K562 (cell line): ENCODE measurements at regions not wholly inside any gene's neighbourhood (a gene's known extent, or its start where the extent isn't known, plus 50 kb on each side); places are given as distances from the start of the nearest gene placed in this dataset.

Experiments
- ATAC-seq: fragments of 200-7000 bp; cut with Tn5 transposase; 3 replicates; pipeline ENCODE4 v1.9.1; 2020; ENCODE audit warnings: moderate library complexity
- BruUV-seq: library from RNA; stranded (reverse); fragments of 400-500 nt; replicated peaks from 2 replicates; lab custom pipeline; 2021; lab: Mats Ljungman, UMichigan
- CTCF ChIA-PET: fragments of 300-600 bp; formaldehyde crosslinking; extraction: SDS; loops from one replicate; lab custom pipeline; 2021; ENCODE audit warnings: low intra/inter-chr PET ratio; lab: Yijun Ruan, JAX
- POLR2A ChIA-PET: fragments of 300-600, 350-650 bp; sonication (Branson Sonifier 250); formaldehyde crosslinking; extraction: SDS; loops from one replicate; lab custom pipeline; 2021; ENCODE audit warnings: antibody characterized with exemption, inconsistent platforms; lab: Yijun Ruan, JAX
- DNase-seq, 4 experiments: peaks; one replicate each; pipeline versions ENCODE4 v3.0.0 to v3.0.0-alpha.2; 2011 to 2018; ENCODE audit warnings: low spot score in 3 of 4, mixed read lengths in 3 of 4; ENCODE audit errors: extremely low read depth in 1 of 4
- FAIRE-seq: peaks from 2 replicates; lab custom pipeline; 2011; peaks lifted over from hg19 to GRCh38; lab: Jason Lieb, UNC
- H2AFZ ChIP-seq: 2 replicates; pipeline ENCODE4 v1.6.0; 2011; ENCODE audit warnings: low read depth, low read length, control low read depth, inconsistent platforms
- H3K27ac ChIP-seq: fragments of 200-600 bp; 3 replicates; pipeline ENCODE4 v1.8.0; 2011; ENCODE audit warnings: low read depth, mild to moderate bottlenecking, control low read depth, inconsistent platforms, low read length, moderate library complexity, mixed read lengths; ENCODE audit errors: extremely low read depth
- H3K27me3 ChIP-seq, 2 experiments: fragments of 300-600 bp in 1 of 2; 2 replicates in 1 of 2; 3 replicates in 1 of 2; pipeline versions ENCODE4 v1.6.0 to v1.8.0; 2011; ENCODE audit warnings: inconsistent platforms in 2 of 2, low read length in 2 of 2, mild to moderate bottlenecking in 1 of 2, mixed read lengths in 1 of 2, moderate library complexity in 1 of 2; ENCODE audit not compliant: control insufficient read depth in 2 of 2, insufficient read depth in 2 of 2
- H3K36me3 ChIP-seq: fragments of 300-600 bp; 3 replicates; pipeline ENCODE4 v1.8.0; 2011; ENCODE audit warnings: mild to moderate bottlenecking, low read length, inconsistent platforms; ENCODE audit not compliant: control insufficient read depth, insufficient read depth
- H3K4me1 ChIP-seq, 2 experiments: fragments of 200-600 bp in 1 of 2; replicated peaks in 1 of 2; 2 replicates in 1 of 2; 3 replicates in 1 of 2; pipeline versions ENCODE4 v1.5.1 to v1.8.0; 2011; ENCODE audit warnings: inconsistent platforms in 2 of 2, low read length in 2 of 2, mild to moderate bottlenecking in 1 of 2, mixed read lengths in 1 of 2, moderate library complexity in 1 of 2; ENCODE audit not compliant: control insufficient read depth in 2 of 2, insufficient read depth in 2 of 2
- H3K4me2 ChIP-seq: 2 replicates; pipeline ENCODE4 v1.6.1; 2011; ENCODE audit warnings: low read length, control low read depth, inconsistent platforms, mixed read lengths; ENCODE audit not compliant: insufficient read depth
- H3K4me3 ChIP-seq: fragments of 200-600 bp; sonication (generic), shearing (Covaris generic); 2 replicates; pipeline ENCODE4 v1.5.1; 2016; ENCODE audit warnings: control low read depth, inconsistent platforms
- H3K79me2 ChIP-seq: fragments of 200-600 bp; 3 replicates; pipeline ENCODE4 v1.8.0; 2011; ENCODE audit warnings: low read length, inconsistent platforms; ENCODE audit not compliant: control insufficient read depth, insufficient read depth
- H3K9ac ChIP-seq, 2 experiments: 2 replicates each; pipeline versions ENCODE4 v1.6.0 to v1.6.1; 2011; ENCODE audit warnings: low read depth in 2 of 2, low read length in 2 of 2, control low read depth in 1 of 2, inconsistent platforms in 1 of 2, mild to moderate bottlenecking in 1 of 2, mixed read lengths in 1 of 2; ENCODE audit not compliant: insufficient read depth in 1 of 2
- H3K9me1 ChIP-seq: one replicate; pipeline ENCODE4 v1.6.0; 2011; ENCODE audit warnings: inconsistent platforms, mild to moderate bottlenecking, low read length, moderate library complexity; ENCODE audit not compliant: control insufficient read depth, insufficient read depth
- H3K9me3 ChIP-seq: replicated peaks from 2 replicates; pipeline ENCODE4 v1.5.1; 2011; ENCODE audit warnings: low read depth, low read length, inconsistent platforms; ENCODE audit not compliant: control insufficient read depth, insufficient read depth
- H4K20me1 ChIP-seq: replicated peaks from 2 replicates; pipeline ENCODE4 v1.6.1; 2011; ENCODE audit warnings: low read length, inconsistent platforms, mixed read lengths; ENCODE audit not compliant: control insufficient read depth, insufficient read depth
- CEBPB ChIP-seq: fragments of 450-650 bp; IDR thresholded peaks from 2 replicates; pipeline ENCODE4 v1.6.1; 2016; ENCODE audit warnings: missing genetic modification characterization, missing compliant biosample characterization
- DMBX1 ChIP-seq: fragments of 250-450 bp; sonication (Bioruptor Pico); IDR thresholded peaks from 2 replicates; pipeline ENCODE4 v1.8.0; 2022; ENCODE audit warnings: inconsistent platforms, mild to moderate bottlenecking, moderate library complexity, borderline replicate concordance
- HSF4 ChIP-seq: fragments of 250-450 bp; sonication (Bioruptor Pico); IDR thresholded peaks from 2 replicates; pipeline ENCODE4 v2.1.2; 2022; ENCODE audit warnings: mild to moderate bottlenecking, moderate library complexity, borderline replicate concordance
- KLF10 ChIP-seq: fragments of 250-450 bp; sonication (Bioruptor Pico); IDR thresholded peaks from 2 replicates; pipeline ENCODE4 v1.6.1; 2021; ENCODE audit warnings: matching md5 sums
- NCOA6 ChIP-seq: fragments of 450-650 bp; IDR thresholded peaks from 2 replicates; pipeline ENCODE4 v1.6.1; 2017; ENCODE audit warnings: mild to moderate bottlenecking
- OTX1 ChIP-seq: fragments of 450-650 bp; formaldehyde crosslinking; IDR thresholded peaks from 2 replicates; pipeline ENCODE4 v1.4.0; 2022; ENCODE audit warnings: mild to moderate bottlenecking
- RUNX1 ChIP-seq: sonication (generic); IDR thresholded peaks from 2 replicates; pipeline ENCODE4 v1.6.1; 2016; ENCODE audit warnings: antibody characterized with exemption, low read depth
- SOX6 ChIP-seq: fragments of 450-650 bp; IDR thresholded peaks from 2 replicates; pipeline ENCODE4 v1.6.1; 2014; ENCODE audit warnings: mild to moderate bottlenecking
- STAG1 ChIP-seq: sonication (generic); formaldehyde crosslinking; IDR thresholded peaks from 2 replicates; pipeline ENCODE4 v1.5.0; 2020; ENCODE audit warnings: missing genetic modification reagents, borderline replicate concordance
- ZNF79 ChIP-seq: fragments of 250-450 bp; sonication (Bioruptor Pico); IDR thresholded peaks from 2 replicates; pipeline ENCODE4 v1.4.0; 2020; ENCODE audit warnings: low read depth, mild to moderate bottlenecking, moderate library complexity
- ZSCAN29 ChIP-seq: fragments of 450-650 bp; IDR thresholded peaks from 2 replicates; pipeline ENCODE4 v1.6.1; 2017
- WGBS: fragments of 100-300 bp; shearing (Covaris generic); methylation state at CpG from one replicate; pipeline ENCODE4 v1.1.6; 2016; ENCODE audit warnings: low coverage, mixed read lengths; ENCODE audit not compliant: insufficient coverage; ENCODE audit errors: missing lambda C conversion rate; 5-methylcytosine and 5-hydroxymethylcytosine counted together
- in situ Hi-C: fragments of 300-500 bp; cut with MboI; formaldehyde crosslinking; loops from 4 replicates; pipeline ENCODE4 v1.15.0; 2018; ENCODE audit warnings: inconsistent platforms, mixed read lengths
- intact Hi-C: fragments of 100-400 bp; cut with micrococcal nuclease; formaldehyde crosslinking; loops from 2 replicates; pipeline ENCODE4 v1.14.2; 2022
- TF ChIP-seq, protein P1 (sequence below): fragments of 200-800 bp; sonication (Bioruptor generic); IDR thresholded peaks from 2 replicates; pipeline ENCODE4 v1.6.1; 2017; ENCODE audit warnings: missing genetic modification characterization, missing compliant biosample characterization
- TF ChIP-seq, protein P2 (sequence below): fragments of 450-650 bp; IDR thresholded peaks from 2 replicates; pipeline ENCODE4 v1.6.1; 2018; ENCODE audit not compliant: partially characterized antibody

DNA sequence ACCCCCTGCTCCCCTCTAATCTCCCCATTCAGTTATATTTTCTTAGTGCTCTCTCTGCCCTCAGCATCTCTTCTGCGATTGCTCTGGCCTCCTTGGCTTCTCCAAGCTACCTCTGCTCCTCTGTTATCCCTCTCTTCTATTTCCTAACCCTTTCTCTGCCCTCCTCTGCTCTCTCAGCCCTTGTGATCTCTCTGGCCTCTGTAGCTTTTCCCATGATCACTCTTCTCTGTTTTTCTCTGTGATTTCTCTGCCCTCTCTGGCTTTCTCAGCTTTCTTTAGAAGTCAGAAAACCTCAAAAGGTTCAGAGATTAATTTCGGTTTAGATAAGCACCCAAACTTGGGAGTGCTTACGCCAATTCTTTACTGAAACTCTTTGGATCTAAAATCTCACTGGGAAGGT, 795.0 kb downstream of the DIAPH3 start:
- Histone ChIP-seq H3K9me1 (no peaks in the 10 kb centered on the region), H3K9ac (no peak overlapping the region), H4K20me1 (no peaks in the 10 kb centered on the region), H3K27ac (no peak overlapping the region), H3K4me2 (no peak overlapping the region), H3K4me3 (no peak overlapping the region), H3K27me3 (no peaks in the 10 kb centered on the region), H2AFZ (no peak overlapping the region), H3K36me3 (no peaks in the 10 kb centered on the region), H3K9me3 (no peaks in the 10 kb centered on the region), H3K79me2 (no peaks in the 10 kb centered on the region), H3K4me1 (no peaks in the 10 kb centered on the region)
- TF ChIP-seq HSF4, result no peak
- no peak for TF ChIP-seq CEBPB (tag)
- no peak for FAIRE-seq
- intact Hi-C loops, result no loop called here
- CTCF ChIA-PET, result no interaction called here
- 0% methylated on average over 3 of the region's 3 CpGs for WGBS
- ATAC-seq, result no peak
- no TSS peak for BruUV-seq
- POLR2A ChIA-PET, result interaction anchor here (0.7 kb wide), 1 partner anchor 87 kb away, joined by 3 read pairs; no protein-coding TSS in a partner anchor
- DNase-seq, result no peak
- in situ Hi-C loops, result no loop called here

DNA sequence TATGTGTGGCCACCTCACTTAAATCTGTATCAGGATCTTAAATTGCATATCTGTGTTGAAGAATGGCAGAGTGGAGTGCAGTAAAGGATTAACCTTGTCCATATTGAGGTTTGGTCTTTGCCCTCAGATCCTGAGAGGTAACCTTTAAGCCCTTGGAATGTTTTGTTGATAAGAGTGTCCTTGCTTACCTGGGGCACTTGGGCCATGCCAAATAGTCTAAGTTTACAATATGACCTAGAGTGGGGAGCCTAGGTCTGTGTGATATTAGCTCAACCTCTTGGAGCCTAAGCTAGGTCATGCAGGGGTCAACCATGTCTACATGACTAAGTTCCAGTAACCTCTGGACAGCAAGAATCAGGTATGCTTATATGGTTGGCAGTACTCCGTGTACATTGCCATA, 792.5 kb downstream of the DIAPH3 start:
- H4K20me1 ChIP-seq, result no peaks in the 10 kb centered on the region
- ATAC-seq, result no peak
- no TSS peak for BruUV-seq
- intact Hi-C loops (no loop called here), in situ Hi-C loops (no loop called here)
- H3K79me2 ChIP-seq, result no peaks in the 10 kb centered on the region
- H3K4me1 ChIP-seq, result no peaks in the 10 kb centered on the region
- no peak overlapping the region for H3K9ac ChIP-seq
- CTCF ChIA-PET, result no interaction called here
- WGBS, result 0% methylated on average over 1 of the region's 1 CpG
- no peaks in the 10 kb centered on the region for H3K9me1 ChIP-seq
- H3K36me3 ChIP-seq, result no peaks in the 10 kb centered on the region
- no peak overlapping the region for H3K4me2 ChIP-seq
- FAIRE-seq, result no peak
- DNase-seq, result no peak
- H3K4me3 ChIP-seq, result no peak overlapping the region
- no peak overlapping the region for H2AFZ ChIP-seq
- no peaks in the 10 kb centered on the region for H3K27me3 ChIP-seq
- POLR2A ChIA-PET, result no interaction called here
- no peaks in the 10 kb centered on the region for H3K9me3 ChIP-seq
- H3K27ac ChIP-seq, result no peak overlapping the region
- TF ChIP-seq, protein P1, sequence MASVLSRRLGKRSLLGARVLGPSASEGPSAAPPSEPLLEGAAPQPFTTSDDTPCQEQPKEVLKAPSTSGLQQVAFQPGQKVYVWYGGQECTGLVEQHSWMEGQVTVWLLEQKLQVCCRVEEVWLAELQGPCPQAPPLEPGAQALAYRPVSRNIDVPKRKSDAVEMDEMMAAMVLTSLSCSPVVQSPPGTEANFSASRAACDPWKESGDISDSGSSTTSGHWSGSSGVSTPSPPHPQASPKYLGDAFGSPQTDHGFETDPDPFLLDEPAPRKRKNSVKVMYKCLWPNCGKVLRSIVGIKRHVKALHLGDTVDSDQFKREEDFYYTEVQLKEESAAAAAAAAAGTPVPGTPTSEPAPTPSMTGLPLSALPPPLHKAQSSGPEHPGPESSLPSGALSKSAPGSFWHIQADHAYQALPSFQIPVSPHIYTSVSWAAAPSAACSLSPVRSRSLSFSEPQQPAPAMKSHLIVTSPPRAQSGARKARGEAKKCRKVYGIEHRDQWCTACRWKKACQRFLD (CRISPR knock-in tag), result no peak
- TF ChIP-seq NCOA6 (no peak), STAG1 (CRISPR knock-in tag) (no peak), OTX1 (no peak), DMBX1 (no peak), RUNX1 (no peak), SOX6 (no peak), KLF10 (CRISPR knock-in tag) (no peak), ZNF79 (CRISPR knock-in tag) (no peak), ZSCAN29 (no peak)
- TF ChIP-seq, protein P2, sequence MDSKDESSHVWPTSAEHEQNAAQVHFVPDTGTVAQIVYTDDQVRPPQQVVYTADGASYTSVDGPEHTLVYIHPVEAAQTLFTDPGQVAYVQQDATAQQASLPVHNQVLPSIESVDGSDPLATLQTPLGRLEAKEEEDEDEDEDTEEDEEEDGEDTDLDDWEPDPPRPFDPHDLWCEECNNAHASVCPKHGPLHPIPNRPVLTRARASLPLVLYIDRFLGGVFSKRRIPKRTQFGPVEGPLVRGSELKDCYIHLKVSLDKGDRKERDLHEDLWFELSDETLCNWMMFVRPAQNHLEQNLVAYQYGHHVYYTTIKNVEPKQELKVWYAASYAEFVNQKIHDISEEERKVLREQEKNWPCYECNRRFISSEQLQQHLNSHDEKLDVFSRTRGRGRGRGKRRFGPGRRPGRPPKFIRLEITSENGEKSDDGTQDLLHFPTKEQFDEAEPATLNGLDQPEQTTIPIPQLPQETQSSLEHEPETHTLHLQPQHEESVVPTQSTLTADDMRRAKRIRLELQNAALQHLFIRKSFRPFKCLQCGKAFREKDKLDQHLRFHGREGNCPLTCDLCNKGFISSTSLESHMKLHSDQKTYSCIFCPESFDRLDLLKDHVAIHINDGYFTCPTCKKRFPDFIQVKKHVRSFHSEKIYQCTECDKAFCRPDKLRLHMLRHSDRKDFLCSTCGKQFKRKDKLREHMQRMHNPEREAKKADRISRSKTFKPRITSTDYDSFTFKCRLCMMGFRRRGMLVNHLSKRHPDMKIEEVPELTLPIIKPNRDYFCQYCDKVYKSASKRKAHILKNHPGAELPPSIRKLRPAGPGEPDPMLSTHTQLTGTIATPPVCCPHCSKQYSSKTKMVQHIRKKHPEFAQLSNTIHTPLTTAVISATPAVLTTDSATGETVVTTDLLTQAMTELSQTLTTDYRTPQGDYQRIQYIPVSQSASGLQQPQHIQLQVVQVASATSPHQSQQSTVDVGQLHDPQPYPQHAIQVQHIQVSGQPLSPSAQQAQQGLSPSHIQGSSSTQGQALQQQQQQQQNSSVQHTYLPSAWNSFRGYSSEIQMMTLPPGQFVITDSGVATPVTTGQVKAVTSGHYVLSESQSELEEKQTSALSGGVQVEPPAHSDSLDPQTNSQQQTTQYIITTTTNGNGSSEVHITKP, result no peak
